ENCODE measurements at regions not wholly inside any gene's neighbourhood (a gene's known extent, or its start where the extent isn't known, plus 50 kb on each side); places are given as distances from the start of the nearest gene placed in this dataset.

DNA sequence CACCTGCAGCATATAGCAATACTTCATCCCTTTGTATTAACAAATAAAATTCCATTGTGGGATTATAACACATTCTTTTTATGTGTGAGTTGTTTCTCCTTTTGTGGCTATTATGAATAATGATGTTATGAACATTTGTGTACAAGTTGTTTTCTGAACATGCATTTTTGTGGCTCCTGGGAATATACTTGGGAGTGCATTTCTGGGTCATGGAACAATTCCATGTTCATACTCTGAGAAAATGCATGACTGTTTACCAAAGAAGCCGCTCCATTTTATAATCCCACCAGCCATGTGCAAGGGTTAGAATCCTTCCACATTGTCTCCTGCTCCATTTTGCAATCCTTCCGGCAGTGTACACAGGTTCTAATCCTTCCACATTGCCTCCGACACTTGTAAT, 713.8 kb downstream of the TBC1D22A start:
- Histone ChIP-seq H3K36me3 (no peaks in the 10 kb centered on the region), H3K4me1 (ENCODE audit: insufficient read depth) (peaks cover 5% of the 10 kb centered on the region), H3K27ac (no peak overlapping the region), H3K4me3 (no peak overlapping the region), H3K9me3 (no peaks in the 10 kb centered on the region), H3K27me3 (no peaks in the 10 kb centered on the region)
- TF ChIP-seq, protein P1, sequence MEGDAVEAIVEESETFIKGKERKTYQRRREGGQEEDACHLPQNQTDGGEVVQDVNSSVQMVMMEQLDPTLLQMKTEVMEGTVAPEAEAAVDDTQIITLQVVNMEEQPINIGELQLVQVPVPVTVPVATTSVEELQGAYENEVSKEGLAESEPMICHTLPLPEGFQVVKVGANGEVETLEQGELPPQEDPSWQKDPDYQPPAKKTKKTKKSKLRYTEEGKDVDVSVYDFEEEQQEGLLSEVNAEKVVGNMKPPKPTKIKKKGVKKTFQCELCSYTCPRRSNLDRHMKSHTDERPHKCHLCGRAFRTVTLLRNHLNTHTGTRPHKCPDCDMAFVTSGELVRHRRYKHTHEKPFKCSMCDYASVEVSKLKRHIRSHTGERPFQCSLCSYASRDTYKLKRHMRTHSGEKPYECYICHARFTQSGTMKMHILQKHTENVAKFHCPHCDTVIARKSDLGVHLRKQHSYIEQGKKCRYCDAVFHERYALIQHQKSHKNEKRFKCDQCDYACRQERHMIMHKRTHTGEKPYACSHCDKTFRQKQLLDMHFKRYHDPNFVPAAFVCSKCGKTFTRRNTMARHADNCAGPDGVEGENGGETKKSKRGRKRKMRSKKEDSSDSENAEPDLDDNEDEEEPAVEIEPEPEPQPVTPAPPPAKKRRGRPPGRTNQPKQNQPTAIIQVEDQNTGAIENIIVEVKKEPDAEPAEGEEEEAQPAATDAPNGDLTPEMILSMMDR (IDR thresholded peaks at IDR 0.05) = no peak
- TF ChIP-seq POLR2A (IDR thresholded peaks at IDR 0.05) (no peak), EP300 (IDR thresholded peaks at IDR 0.05) (no peak)
- no peak for DNase-seq
- intact Hi-C loops (cut with DNase I) = no loop called here
- 55 to 65% (median 61%) methylated on average over 3 of the region's 3 CpGs for WGBS, 3 donors

DNA sequence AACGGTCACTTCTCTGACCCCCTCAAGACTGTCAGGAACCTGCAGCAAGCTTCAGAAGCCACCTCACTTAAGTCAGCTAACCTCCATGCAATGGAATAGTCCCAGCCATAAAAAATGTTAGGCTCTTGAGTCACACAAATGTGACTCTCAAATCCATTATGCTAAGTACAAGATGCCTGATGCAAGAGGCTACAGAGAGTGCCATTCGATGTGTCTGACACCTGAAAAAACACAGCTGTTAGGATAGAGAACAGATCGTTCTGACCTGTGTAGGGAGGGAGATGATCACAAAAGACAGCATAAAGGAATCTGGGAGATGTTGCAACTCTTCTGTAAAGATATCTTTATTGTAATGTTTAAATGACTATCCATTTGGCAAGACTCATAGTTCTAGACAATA, 712.4 kb downstream of the TBC1D22A start:
- H3K9me3 ChIP-seq = no peaks in the 10 kb centered on the region
- DNase-seq = no peak
- H3K36me3 ChIP-seq = no peaks in the 10 kb centered on the region
- TF ChIP-seq, protein P1 (IDR thresholded peaks at IDR 0.05) = no peak
- TF ChIP-seq EP300 (IDR thresholded peaks at IDR 0.05) (no peak), POLR2A (IDR thresholded peaks at IDR 0.05) (no peak)
- no peak overlapping the region for H3K4me3 ChIP-seq
- H3K4me1 ChIP-seq (ENCODE audit: insufficient read depth) = peaks cover 5% of the 10 kb centered on the region
- H3K27me3 ChIP-seq = no peaks in the 10 kb centered on the region
- WGBS, 3 donors = 8 to 25% (median 17%) methylated on average over 3 of the region's 3 CpGs
- intact Hi-C loops (cut with DNase I) = no loop called here
- no peak overlapping the region for H3K27ac ChIP-seq

DNA sequence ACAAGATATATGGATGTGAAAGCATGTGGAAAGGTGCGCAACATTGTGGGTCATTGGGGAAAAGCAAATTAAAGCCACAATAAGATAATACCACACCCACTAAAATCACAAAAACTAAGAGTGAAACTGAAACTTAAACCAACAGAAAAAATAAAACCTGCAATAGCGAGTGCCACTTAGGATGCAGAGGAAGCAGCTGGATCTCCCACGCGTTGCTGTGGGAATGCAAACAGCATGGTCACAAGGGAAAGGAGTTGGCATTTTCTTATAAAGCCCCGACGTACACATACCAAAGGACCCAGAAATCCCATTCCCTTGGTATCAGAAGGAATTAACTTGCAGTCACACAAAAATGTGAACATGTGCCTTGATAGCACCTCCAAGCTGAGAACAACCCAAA, 712.0 kb downstream of the TBC1D22A start:
- no peak for TF ChIP-seq POLR2A (IDR thresholded peaks at IDR 0.05)
- TF ChIP-seq, protein P1 (IDR thresholded peaks at IDR 0.05) = no peak
- no peak for TF ChIP-seq EP300 (IDR thresholded peaks at IDR 0.05)
- peaks cover 5% of the 10 kb centered on the region for H3K4me1 ChIP-seq (ENCODE audit: insufficient read depth)
- no peak for DNase-seq
- H3K4me3 ChIP-seq = no peak overlapping the region
- H3K27me3 ChIP-seq = no peaks in the 10 kb centered on the region
- no peak overlapping the region for H3K27ac ChIP-seq
- intact Hi-C loops (cut with DNase I) = no loop called here
- WGBS, 3 donors = 3 to 13% (median 4%) methylated on average over 6 of the region's 6 CpGs
- no peaks in the 10 kb centered on the region for H3K9me3 ChIP-seq
- H3K36me3 ChIP-seq = no peaks in the 10 kb centered on the region

DNA sequence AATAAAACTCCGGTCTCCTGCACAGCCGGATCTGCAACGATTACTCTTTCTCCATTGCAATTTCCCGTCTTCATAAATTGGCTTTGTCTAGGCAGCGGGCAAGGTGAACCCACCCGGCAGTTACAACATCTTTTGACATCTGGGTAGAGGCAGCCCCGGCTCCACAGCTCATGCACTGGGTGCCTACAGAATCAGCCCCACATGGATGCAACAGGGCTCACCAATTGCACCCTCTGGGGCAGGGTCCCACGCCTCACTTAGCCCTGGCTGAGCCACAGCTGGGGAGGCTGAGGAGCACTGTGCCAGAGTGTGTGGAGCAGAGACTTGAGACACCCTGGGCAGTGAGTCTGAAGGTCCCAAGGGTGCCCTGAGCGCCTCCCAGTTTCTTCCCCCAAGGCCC, 710.2 kb downstream of the TBC1D22A start:
- 95 to 97% (median 96%) methylated on average over 9 of the region's 9 CpGs for WGBS, 3 donors
- Histone ChIP-seq H3K36me3 (no peaks in the 10 kb centered on the region), H3K4me3 (no peak overlapping the region), H3K4me1 (ENCODE audit: insufficient read depth) (peaks cover 5% of the 10 kb centered on the region), H3K27ac (no peak overlapping the region), H3K9me3 (no peaks in the 10 kb centered on the region), H3K27me3 (no peaks in the 10 kb centered on the region)
- DNase-seq = no peak
- TF ChIP-seq POLR2A (IDR thresholded peaks at IDR 0.05) = no peak
- no peak for TF ChIP-seq EP300 (IDR thresholded peaks at IDR 0.05)
- TF ChIP-seq, protein P1 (IDR thresholded peaks at IDR 0.05) = no peak
- intact Hi-C loops (cut with DNase I) = no loop called here

DNA sequence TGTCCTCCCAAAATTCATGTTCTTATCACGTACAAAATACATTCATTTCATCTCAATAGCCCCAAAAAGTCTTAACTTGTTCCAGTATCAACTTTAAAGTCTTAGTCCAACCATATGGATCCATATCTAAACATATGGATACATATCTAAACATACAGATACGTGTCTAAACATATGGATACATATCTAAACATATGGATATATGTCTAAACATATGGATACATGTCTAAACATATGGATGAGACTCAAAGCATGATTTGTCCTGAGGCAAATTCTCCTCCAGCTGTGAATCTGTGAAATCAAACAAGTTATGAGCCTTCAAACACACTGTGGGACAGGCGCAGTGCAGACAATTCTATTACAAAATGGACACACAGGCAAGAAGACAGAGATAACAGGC, 709.0 kb downstream of the TBC1D22A start:
- Histone ChIP-seq H3K4me3 (no peak overlapping the region), H3K4me1 (ENCODE audit: insufficient read depth) (peaks cover 5% of the 10 kb centered on the region), H3K27me3 (no peaks in the 10 kb centered on the region), H3K27ac (no peak overlapping the region), H3K9me3 (no peaks in the 10 kb centered on the region), H3K36me3 (no peaks in the 10 kb centered on the region)
- TF ChIP-seq EP300 (IDR thresholded peaks at IDR 0.05) (no peak), POLR2A (IDR thresholded peaks at IDR 0.05) (no peak)
- no peak for DNase-seq
- intact Hi-C loops (cut with DNase I) = no loop called here
- WGBS, 3 donors = 85 to 93% (median 89%) methylated on average over 3 of the region's 3 CpGs
